ENCODE measurements at regions not wholly inside any gene's neighbourhood (a gene's known extent, or its start where the extent isn't known, plus 50 kb on each side); places are given as distances from the start of the nearest gene placed in this dataset.

- Histone ChIP-seq H3K36me3 (ENCODE audit: insufficient read depth, low read length) (no peaks in the 10 kb centered on the region), H3K4me3 (no peak overlapping the region), H3K27ac (no peak overlapping the region), H3K9me3 (ENCODE audit: low read depth, low read length) (no peaks in the 10 kb centered on the region), H3K9ac (ENCODE audit: insufficient read length) (no peak overlapping the region)
- DNase-seq (ENCODE audit: low read depth, low spot score) = no peak
- TF ChIP-seq FOXP2 (optimal IDR thresholded peaks at IDR 0.05; ENCODE audit: control extremely low read depth, extremely low read length, insufficient read depth) (no peak), POLR2AphosphoS5 (IDR thresholded peaks at IDR 0.05; ENCODE audit: borderline replicate concordance, low read depth, low read length) (no peak), EZH2 (IDR thresholded peaks at IDR 0.05) (no peak)
These were observed 399.8 kb downstream of the SLC6A15 start for GRCh38 chr12:84512751-84513150.

GRCh38 chr12:84508851-84509260, 403.7 kb downstream of the SLC6A15 start:
- H3K36me3 ChIP-seq (ENCODE audit: insufficient read depth, low read length) = no peaks in the 10 kb centered on the region
- TF ChIP-seq POLR2AphosphoS5 (IDR thresholded peaks at IDR 0.05; ENCODE audit: borderline replicate concordance, low read depth, low read length) (no peak), EZH2 (IDR thresholded peaks at IDR 0.05) (no peak), FOXP2 (optimal IDR thresholded peaks at IDR 0.05; ENCODE audit: control extremely low read depth, extremely low read length, insufficient read depth) (no peak)
- no peaks in the 10 kb centered on the region for H3K9me3 ChIP-seq (ENCODE audit: low read depth, low read length)
- DNase-seq (ENCODE audit: low read depth, low spot score) = no peak
- H3K9ac ChIP-seq (ENCODE audit: insufficient read length) = no peak overlapping the region
- H3K4me3 ChIP-seq = no peak overlapping the region
- peak overlapping the region; percentile 75 for H3K27ac ChIP-seq

- no peak for DNase-seq (ENCODE audit: low read depth, low spot score)
- H3K27ac ChIP-seq = peak overlapping the region; percentile 75
- TF ChIP-seq EZH2 (IDR thresholded peaks at IDR 0.05) = no peak
- TF ChIP-seq POLR2AphosphoS5 (IDR thresholded peaks at IDR 0.05; ENCODE audit: borderline replicate concordance, low read depth, low read length) = no peak
- no peak for TF ChIP-seq FOXP2 (optimal IDR thresholded peaks at IDR 0.05; ENCODE audit: control extremely low read depth, extremely low read length, insufficient read depth)
These were observed 404.4 kb downstream of the SLC6A15 start for GRCh38 chr12:84507956-84508850.

GRCh38 chr12:84506282-84506681, 406.3 kb downstream of the SLC6A15 start:
- Histone ChIP-seq H3K9ac (ENCODE audit: insufficient read length) (no peak overlapping the region), H3K4me3 (no peak overlapping the region), H3K9me3 (ENCODE audit: low read depth, low read length) (no peaks in the 10 kb centered on the region), H3K36me3 (ENCODE audit: insufficient read depth, low read length) (no peaks in the 10 kb centered on the region), H3K27ac (no peak overlapping the region)
- TF ChIP-seq POLR2AphosphoS5 (IDR thresholded peaks at IDR 0.05; ENCODE audit: borderline replicate concordance, low read depth, low read length) = no peak
- no peak for DNase-seq (ENCODE audit: low read depth, low spot score)

More at GRCh38 chr12:84507956-84508850, 404.4 kb downstream of the SLC6A15 start:
- no peaks in the 10 kb centered on the region for H3K9me3 ChIP-seq (ENCODE audit: low read depth, low read length)
- no peaks in the 10 kb centered on the region for H3K36me3 ChIP-seq (ENCODE audit: insufficient read depth, low read length)
- no peak overlapping the region for H3K4me3 ChIP-seq
- no peak overlapping the region for H3K9ac ChIP-seq (ENCODE audit: insufficient read length)

GRCh38 chr12:84502907-84503787, 409.5 kb downstream of the SLC6A15 start:
- Histone ChIP-seq H3K9ac (ENCODE audit: insufficient read length) (no peak overlapping the region), H3K36me3 (ENCODE audit: insufficient read depth, low read length) (no peaks in the 10 kb centered on the region), H3K27ac (no peak overlapping the region), H3K9me3 (ENCODE audit: low read depth, low read length) (no peaks in the 10 kb centered on the region), H3K4me3 (no peak overlapping the region)
- TF ChIP-seq POLR2AphosphoS5 (IDR thresholded peaks at IDR 0.05; ENCODE audit: borderline replicate concordance, low read depth, low read length) = no peak
- TF ChIP-seq FOXP2 (optimal IDR thresholded peaks at IDR 0.05; ENCODE audit: control extremely low read depth, extremely low read length, insufficient read depth) = no peak
- TF ChIP-seq EZH2 (IDR thresholded peaks at IDR 0.05) = no peak
- peak; percentile 51 for DNase-seq (ENCODE audit: low read depth, low spot score)

GRCh38 chr12:84502180-84502860, 410.3 kb downstream of the SLC6A15 start:
- DNase-seq (ENCODE audit: low read depth, low spot score) = no peak
- Histone ChIP-seq H3K4me3 (no peak overlapping the region), H3K9ac (ENCODE audit: insufficient read length) (no peak overlapping the region), H3K9me3 (ENCODE audit: low read depth, low read length) (no peaks in the 10 kb centered on the region), H3K36me3 (ENCODE audit: insufficient read depth, low read length) (no peaks in the 10 kb centered on the region), H3K27ac (no peak overlapping the region)
- no peak for TF ChIP-seq FOXP2 (optimal IDR thresholded peaks at IDR 0.05; ENCODE audit: control extremely low read depth, extremely low read length, insufficient read depth)
- no peak for TF ChIP-seq EZH2 (IDR thresholded peaks at IDR 0.05)
- TF ChIP-seq POLR2AphosphoS5 (IDR thresholded peaks at IDR 0.05; ENCODE audit: borderline replicate concordance, low read depth, low read length) = no peak

GRCh38 chr12:84497819-84498218, 414.8 kb downstream of the SLC6A15 start:
- no peak for DNase-seq (ENCODE audit: low read depth, low spot score)
- Histone ChIP-seq H3K9me3 (ENCODE audit: low read depth, low read length) (no peaks in the 10 kb centered on the region), H3K9ac (ENCODE audit: insufficient read length) (no peak overlapping the region), H3K4me3 (no peak overlapping the region), H3K27ac (no peak overlapping the region), H3K36me3 (ENCODE audit: insufficient read depth, low read length) (no peaks in the 10 kb centered on the region)
- TF ChIP-seq EZH2 (IDR thresholded peaks at IDR 0.05) (no peak), POLR2AphosphoS5 (IDR thresholded peaks at IDR 0.05; ENCODE audit: borderline replicate concordance, low read depth, low read length) (no peak), FOXP2 (optimal IDR thresholded peaks at IDR 0.05; ENCODE audit: control extremely low read depth, extremely low read length, insufficient read depth) (no peak)

- no peaks in the 10 kb centered on the region for H3K36me3 ChIP-seq (ENCODE audit: insufficient read depth, low read length)
- H3K4me3 ChIP-seq = no peak overlapping the region
- H3K9me3 ChIP-seq (ENCODE audit: low read depth, low read length) = no peaks in the 10 kb centered on the region
- H3K9ac ChIP-seq (ENCODE audit: insufficient read length) = no peak overlapping the region
- TF ChIP-seq POLR2AphosphoS5 (IDR thresholded peaks at IDR 0.05; ENCODE audit: borderline replicate concordance, low read depth, low read length) (no peak), FOXP2 (optimal IDR thresholded peaks at IDR 0.05; ENCODE audit: control extremely low read depth, extremely low read length, insufficient read depth) (no peak), EZH2 (IDR thresholded peaks at IDR 0.05) (no peak)
- no peak for DNase-seq (ENCODE audit: low read depth, low spot score)
- no peak overlapping the region for H3K27ac ChIP-seq
These were observed 416.9 kb downstream of the SLC6A15 start for GRCh38 chr12:84495711-84496110.
